Mucosa of rectum (tissue), 2 donors: ENCODE measurements at regions not wholly inside any gene's neighbourhood (a gene's known extent, or its start where the extent isn't known, plus 50 kb on each side); places are given as distances from the start of the nearest gene placed in this dataset.

Experiments
- H3K27ac ChIP-seq, 2 donors: one replicate each; pipeline ENCODE4 v1.7.0; 2013; ENCODE audit warnings: inconsistent platforms in 2 of 2, low read depth in 2 of 2, low read length in 2 of 2
- H3K27me3 ChIP-seq, 2 donors: one replicate each; pipeline ENCODE4 v1.7.0; 2013; ENCODE audit warnings: low read length in 2 of 2; ENCODE audit not compliant: control insufficient read depth in 2 of 2, insufficient read depth in 2 of 2
- H3K36me3 ChIP-seq, 2 donors: one replicate each; pipeline ENCODE4 v1.7.0; 2013; ENCODE audit warnings: low read length in 2 of 2; ENCODE audit not compliant: control insufficient read depth in 2 of 2, insufficient read depth in 2 of 2
- H3K4me1 ChIP-seq, 2 donors: one replicate each; pipeline ENCODE4 v1.7.0; 2013; ENCODE audit warnings: low read length in 2 of 2, mild to moderate bottlenecking in 1 of 2; ENCODE audit not compliant: control insufficient read depth in 2 of 2, insufficient read depth in 2 of 2
- H3K4me3 ChIP-seq, 2 donors: one replicate each; pipeline ENCODE4 v1.7.0; 2013; ENCODE audit warnings: low read length in 2 of 2
- H3K9ac ChIP-seq, 2 donors: one replicate each; pipeline ENCODE4 v1.7.0; 2013; ENCODE audit warnings: low read length in 2 of 2, low read depth in 1 of 2, mild to moderate bottlenecking in 1 of 2
- H3K9me3 ChIP-seq, 2 donors: one replicate each; pipeline ENCODE4 v1.7.0; 2013; ENCODE audit warnings: low read length in 2 of 2; ENCODE audit not compliant: control insufficient read depth in 2 of 2
- donor health status: healthy.
- donor health status: Normal muscosa, but diverticular disease.

GRCh38 chr10:58140691-58141347 is 126.9 kb downstream of the IPMK start:
- H3K36me3 ChIP-seq = no peaks in the 10 kb centered on the region
- H3K9me3 ChIP-seq = no peaks in the 10 kb centered on the region
- H3K4me1 ChIP-seq = peaks cover 0 to 3% of the 10 kb centered on the region in 2 donors
- no peak overlapping the region for H3K9ac ChIP-seq
- H3K27me3 ChIP-seq = no peaks in the 10 kb centered on the region
- no peak overlapping the region for H3K27ac ChIP-seq
- no peak overlapping the region for H3K4me3 ChIP-seq

GRCh38 chr10:58140054-58140453 is 127.6 kb downstream of the IPMK start:
- H3K9me3 ChIP-seq = no peaks in the 10 kb centered on the region
- no peak overlapping the region for H3K27ac ChIP-seq
- H3K9ac ChIP-seq = no peak overlapping the region
- H3K4me1 ChIP-seq = peaks cover 0 to 3% of the 10 kb centered on the region in 2 donors
- H3K36me3 ChIP-seq = no peaks in the 10 kb centered on the region
- no peaks in the 10 kb centered on the region for H3K27me3 ChIP-seq
- H3K4me3 ChIP-seq = no peak overlapping the region

GRCh38 chr10:58137813-58138212 is 129.9 kb downstream of the IPMK start:
- H3K36me3 ChIP-seq = no peaks in the 10 kb centered on the region
- H3K27me3 ChIP-seq = no peaks in the 10 kb centered on the region
- H3K9me3 ChIP-seq = no peaks in the 10 kb centered on the region
- no peak overlapping the region for H3K4me3 ChIP-seq
- H3K4me1 ChIP-seq = peaks cover 0 to 3% of the 10 kb centered on the region in 2 donors
- H3K9ac ChIP-seq = no peak overlapping the region
- no peak overlapping the region for H3K27ac ChIP-seq

- H3K27ac ChIP-seq = no peak overlapping the region
- no peaks in the 10 kb centered on the region for H3K9me3 ChIP-seq
- no peak overlapping the region for H3K9ac ChIP-seq
- no peaks in the 10 kb centered on the region for H3K27me3 ChIP-seq
- H3K4me1 ChIP-seq = no peaks in the 10 kb centered on the region
- H3K36me3 ChIP-seq = no peaks in the 10 kb centered on the region
- H3K4me3 ChIP-seq = no peak overlapping the region
Measured at GRCh38 chr10:58115218-58116050, 152.3 kb downstream of the IPMK start.

GRCh38 chr10:58109731-58110130 is 158.0 kb downstream of the IPMK start:
- no peaks in the 10 kb centered on the region for H3K27me3 ChIP-seq
- H3K4me1 ChIP-seq = no peaks in the 10 kb centered on the region
- H3K9ac ChIP-seq = no peak overlapping the region
- no peaks in the 10 kb centered on the region for H3K36me3 ChIP-seq
- no peak overlapping the region for H3K4me3 ChIP-seq
- no peaks in the 10 kb centered on the region for H3K9me3 ChIP-seq
- H3K27ac ChIP-seq = no peak overlapping the region

- H3K4me1 ChIP-seq = no peaks in the 10 kb centered on the region
- H3K27me3 ChIP-seq = no peaks in the 10 kb centered on the region
- H3K9ac ChIP-seq = no peak overlapping the region
- H3K9me3 ChIP-seq = no peaks in the 10 kb centered on the region
- no peak overlapping the region for H3K27ac ChIP-seq
- H3K4me3 ChIP-seq = no peak overlapping the region
- H3K36me3 ChIP-seq = no peaks in the 10 kb centered on the region
Measured at GRCh38 chr10:58107506-58107905, 160.2 kb downstream of the IPMK start.

GRCh38 chr10:58106211-58107035 is 161.3 kb downstream of the IPMK start:
- H3K9ac ChIP-seq = no peak overlapping the region
- no peak overlapping the region for H3K4me3 ChIP-seq
- no peaks in the 10 kb centered on the region for H3K9me3 ChIP-seq
- no peaks in the 10 kb centered on the region for H3K27me3 ChIP-seq
- H3K4me1 ChIP-seq = no peaks in the 10 kb centered on the region
- no peaks in the 10 kb centered on the region for H3K36me3 ChIP-seq
- no peak overlapping the region for H3K27ac ChIP-seq

GRCh38 chr10:58104351-58104751 is 163.3 kb downstream of the IPMK start:
- no peaks in the 10 kb centered on the region for H3K9me3 ChIP-seq
- H3K36me3 ChIP-seq = no peaks in the 10 kb centered on the region
- no peak overlapping the region for H3K9ac ChIP-seq
- no peak overlapping the region for H3K4me3 ChIP-seq
- no peak overlapping the region for H3K27ac ChIP-seq
- H3K4me1 ChIP-seq = no peaks in the 10 kb centered on the region
- no peaks in the 10 kb centered on the region for H3K27me3 ChIP-seq

- Histone ChIP-seq H3K9ac (no peak overlapping the region), H3K4me3 (no peak overlapping the region), H3K27ac (no peak overlapping the region), H3K27me3 (no peaks in the 10 kb centered on the region), H3K9me3 (no peaks in the 10 kb centered on the region), H3K4me1 (no peaks in the 10 kb centered on the region), H3K36me3 (no peaks in the 10 kb centered on the region)
Measured at GRCh38 chr10:58102897-58103296, 164.8 kb downstream of the IPMK start.

- Histone ChIP-seq H3K27me3 (no peaks in the 10 kb centered on the region), H3K27ac (no peak overlapping the region), H3K9ac (no peak overlapping the region), H3K36me3 (no peaks in the 10 kb centered on the region), H3K4me3 (no peak overlapping the region), H3K4me1 (no peaks in the 10 kb centered on the region), H3K9me3 (no peaks in the 10 kb centered on the region)
Measured at GRCh38 chr10:58101682-58102081, 166.0 kb downstream of the IPMK start.
